CD4-positive, alpha-beta T cell (primary cell): ENCODE measurements at regions not wholly inside any gene's neighbourhood (a gene's known extent, or its start where the extent isn't known, plus 50 kb on each side); places are given as distances from the start of the nearest gene placed in this dataset.

Source experiments
- ATAC-seq: fragments of 200-7000 bp; cut with Tn5 transposase; one replicate; pipeline ENCODE4 v1.10.0; 2022; ENCODE audit warnings: mild to moderate bottlenecking; ENCODE audit not compliant: poor library complexity
- CTCF ChIA-PET: fragments of 350-600 bp; sonication (Branson Sonifier 250); formaldehyde crosslinking; loops from one replicate; lab custom pipeline; 2021; ENCODE audit warnings: antibody characterized with exemption, inconsistent platforms; lab: Charles Lee
- POLR2A ChIA-PET: fragments of 350-600 bp; sonication (Branson Sonifier 250); formaldehyde crosslinking; loops from one replicate; lab custom pipeline; 2021; ENCODE audit warnings: antibody characterized with exemption, inconsistent platforms; lab: Charles Lee
- DNase-seq, 14 experiments: peaks; one replicate each; pipeline ENCODE4 v3.0.0-alpha.2; 2013 to 2020; ENCODE audit warnings: mixed read lengths in 2 of 14
- H3K27ac ChIP-seq, 2 donors: one replicate each; pipeline versions ENCODE4 v1.5.1 to v1.7.0; 2013; ENCODE audit warnings: low read length in 2 of 2, low read depth in 1 of 2, mild to moderate bottlenecking in 1 of 2
- H3K27me3 ChIP-seq, 2 experiments: 1 replicate in 1 of 2; 2 replicates in 1 of 2; pipeline versions ENCODE4 v1.6.1 to v1.7.0; 2013; ENCODE audit warnings: low read length in 2 of 2, control low read depth in 1 of 2, mild to moderate bottlenecking in 1 of 2, moderate library complexity in 1 of 2; ENCODE audit not compliant: insufficient read depth in 2 of 2, control insufficient read depth in 1 of 2
- H3K36me3 ChIP-seq: one replicate; pipeline ENCODE4 v1.6.1; 2013; ENCODE audit warnings: low read length, control low read depth; ENCODE audit not compliant: insufficient read depth
- H3K4me1 ChIP-seq: one replicate; pipeline ENCODE4 v1.6.1; 2013; ENCODE audit warnings: low read length, control low read depth; ENCODE audit not compliant: insufficient read depth
- H3K4me3 ChIP-seq: one replicate; pipeline ENCODE4 v1.5.1; 2013; ENCODE audit warnings: mild to moderate bottlenecking, low read length, moderate library complexity
- H3K9me3 ChIP-seq, 2 experiments: 1 replicate in 1 of 2; 2 replicates in 1 of 2; pipeline versions ENCODE4 v1.6.1 to v1.7.0; 2013; ENCODE audit warnings: low read length in 2 of 2, mild to moderate bottlenecking in 2 of 2, control low read depth in 1 of 2, moderate library complexity in 1 of 2; ENCODE audit not compliant: control insufficient read depth in 1 of 2, insufficient read depth in 1 of 2
- H3K27ac Mint-ChIP-seq: one replicate; pipeline ENCODE4 v1.8.0; 2020; ENCODE audit warnings: mixed read lengths
- H3K27me3 Mint-ChIP-seq: one replicate; pipeline ENCODE4 v1.8.0; 2021; ENCODE audit warnings: mixed read lengths
- H3K36me3 Mint-ChIP-seq: one replicate; pipeline ENCODE4 v1.8.0; 2021; ENCODE audit warnings: low read depth, mixed read lengths
- H3K4me1 Mint-ChIP-seq: one replicate; pipeline ENCODE4 v1.8.0; 2021; ENCODE audit warnings: low read depth, mixed read lengths
- H3K4me3 Mint-ChIP-seq: one replicate; pipeline ENCODE4 v1.8.0; 2020; ENCODE audit warnings: mild to moderate bottlenecking, mixed read lengths
- H3K9me3 Mint-ChIP-seq: one replicate; pipeline ENCODE4 v1.8.0; 2020; ENCODE audit warnings: mixed read lengths
- CTCF ChIP-seq: fragments of 200-600 bp; IDR thresholded peaks from one replicate; pipeline ENCODE4 v1.8.0; 2022; ENCODE audit warnings: antibody characterized with exemption, mild to moderate bottlenecking
- intact Hi-C, 2 experiments: fragments of 100-400 bp; cut with DNase I in 1 of 2; cut with micrococcal nuclease in 1 of 2; formaldehyde crosslinking; loops; one replicate each; pipeline versions ENCODE4 v1.15.1 to v1.9.0; 2023 to 2025; cut with DNase I, micrococcal nuclease

GRCh38 chr6:14366872-14367271 lies 249.3 kb downstream of the CD83 start:
- CTCF ChIA-PET = no interaction called here
- intact Hi-C loops = no loop called here
- Mint-ChIP-seq H3K27me3 (no peaks in the 10 kb centered on the region), H3K36me3 (no peaks in the 10 kb centered on the region), H3K4me1 (peaks cover 8% of the 10 kb centered on the region), H3K4me3 (no peak overlapping the region), H3K9me3 (no peaks in the 10 kb centered on the region), H3K27ac (no peak overlapping the region)
- DNase-seq (no peak), ATAC-seq (no peak)
- Histone ChIP-seq H3K27ac (no peak overlapping the region), H3K27me3 (no peaks in the 10 kb centered on the region), H3K4me1 (no peaks in the 10 kb centered on the region), H3K4me3 (no peak overlapping the region), H3K36me3 (no peaks in the 10 kb centered on the region), H3K9me3 (no peaks in the 10 kb centered on the region)
- POLR2A ChIA-PET = no interaction called here
- TF ChIP-seq CTCF = no peak

DNA sequence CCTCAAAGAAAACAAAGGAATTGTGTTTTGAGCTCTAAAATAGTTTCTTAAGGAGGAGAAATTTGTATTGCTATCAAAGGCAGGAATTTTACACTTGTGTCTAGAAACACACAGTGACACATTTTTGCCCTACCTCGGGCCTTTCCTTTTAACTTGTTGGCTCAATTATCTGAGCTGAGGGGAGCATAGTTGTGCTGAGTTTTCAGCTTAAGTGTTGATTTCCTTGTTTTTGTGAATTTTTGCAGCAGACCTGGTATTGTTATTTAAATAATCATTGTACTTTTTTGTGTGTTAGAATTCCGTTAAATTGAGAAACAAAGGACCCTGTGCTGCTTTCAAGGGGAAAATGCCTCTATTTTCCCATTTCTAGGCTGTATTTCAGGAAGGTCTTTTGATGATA lies 249.7 kb downstream of the CD83 start:
- ChIA-PET CTCF (no interaction called here), POLR2A (no interaction called here)
- Histone ChIP-seq H3K27ac (no peak overlapping the region), H3K4me3 (no peak overlapping the region), H3K36me3 (no peaks in the 10 kb centered on the region), H3K4me1 (no peaks in the 10 kb centered on the region), H3K9me3 (no peaks in the 10 kb centered on the region), H3K27me3 (no peaks in the 10 kb centered on the region)
- no peaks in the 10 kb centered on the region for H3K27me3 Mint-ChIP-seq
- TF ChIP-seq CTCF = no peak
- intact Hi-C loops = no loop called here
- ATAC-seq (no peak), DNase-seq (no peak)
- H3K4me1 Mint-ChIP-seq = peaks cover 12% of the 10 kb centered on the region
- H3K4me3 Mint-ChIP-seq = no peak overlapping the region
- H3K36me3 Mint-ChIP-seq = no peaks in the 10 kb centered on the region
- H3K9me3 Mint-ChIP-seq = no peaks in the 10 kb centered on the region
- H3K27ac Mint-ChIP-seq = no peak overlapping the region

GRCh38 chr6:14369717-14370116 lies 252.1 kb downstream of the CD83 start:
- H3K9me3 Mint-ChIP-seq = no peaks in the 10 kb centered on the region
- ChIA-PET POLR2A (no interaction called here), CTCF (interaction anchor here (1.3 kb wide), 1 partner anchor 24 kb away, joined by 3 read pairs; no protein-coding TSS in a partner anchor)
- no peaks in the 10 kb centered on the region for H3K27me3 Mint-ChIP-seq
- H3K36me3 Mint-ChIP-seq = no peaks in the 10 kb centered on the region
- no peak for TF ChIP-seq CTCF
- ATAC-seq (no peak), DNase-seq (no peak)
- no peaks in the 10 kb centered on the region for H3K27me3 ChIP-seq
- H3K4me1 ChIP-seq = peaks cover 6% of the 10 kb centered on the region
- peaks cover 17% of the 10 kb centered on the region for H3K4me1 Mint-ChIP-seq
- H3K4me3 Mint-ChIP-seq = no peak overlapping the region
- intact Hi-C loops = no loop called here
- H3K27ac Mint-ChIP-seq = no peak overlapping the region
- H3K4me3 ChIP-seq = no peak overlapping the region
- H3K9me3 ChIP-seq = no peaks in the 10 kb centered on the region
- H3K36me3 ChIP-seq = no peaks in the 10 kb centered on the region
- no peak overlapping the region for H3K27ac ChIP-seq
